IMR-90 (cell line): ENCODE measurements at regions not wholly inside any gene's neighbourhood (a gene's known extent, or its start where the extent isn't known, plus 50 kb on each side); places are given as distances from the start of the nearest gene placed in this dataset.

ENCODE experiments used
- ATAC-seq: fragments of 200-7000 bp; cut with Tn5 transposase; 2 replicates; pipeline ENCODE4 v1.9.1; 2020; ENCODE audit warnings: low read depth, mild to moderate bottlenecking, moderate library complexity
- BruUV-seq: library from RNA; stranded (reverse); fragments of 400-500 nt; replicated peaks from 2 replicates; lab custom pipeline; 2021; lab: Mats Ljungman, UMichigan
- CTCF ChIA-PET: fragments of 300-600 bp; formaldehyde crosslinking; extraction: SDS; loops from one replicate; lab custom pipeline; 2021; ENCODE audit warnings: antibody characterized with exemption; lab: Yijun Ruan, JAX
- POLR2A ChIA-PET: fragments of 300-600 bp; sonication (Branson Sonifier 250); formaldehyde crosslinking; loops from one replicate; lab custom pipeline; 2022; ENCODE audit warnings: antibody characterized with exemption; ENCODE audit not compliant: unreplicated experiment; lab: Charles Lee
- DNase-seq: peaks from one replicate; pipeline ENCODE4 v3.0.0; 2013
- H2AFZ ChIP-seq: replicated peaks from 2 replicates; pipeline ENCODE3; 2013; ENCODE audit warnings: low read length, mild to moderate bottlenecking; ENCODE audit not compliant: poor library complexity
- H2AK5ac ChIP-seq: 2 replicates; pipeline ENCODE4 v1.6.1; 2013; ENCODE audit warnings: low read depth, low read length, inconsistent platforms
- H2AK9ac ChIP-seq: replicated peaks from 2 replicates; pipeline ENCODE3; 2013; ENCODE audit warnings: mild to moderate bottlenecking, low read depth, low read length, moderate library complexity; ENCODE audit not compliant: poor library complexity
- H2BK120ac ChIP-seq: 2 replicates; pipeline ENCODE4 v1.6.1; 2013; ENCODE audit warnings: low read depth, low read length, inconsistent platforms
- H2BK15ac ChIP-seq: 3 replicates; pipeline ENCODE4 v1.6.1; 2013; ENCODE audit warnings: low read depth, low read length, inconsistent platforms
- H2BK20ac ChIP-seq: 2 replicates; pipeline ENCODE4 v1.6.1; 2013; ENCODE audit warnings: low read depth, mild to moderate bottlenecking, inconsistent platforms, low read length, moderate library complexity
- H2BK5ac ChIP-seq: 2 replicates; pipeline ENCODE4 v1.6.1; 2013; ENCODE audit warnings: mild to moderate bottlenecking, low read depth, low read length, inconsistent platforms; ENCODE audit not compliant: poor library complexity, severe bottlenecking
- H3K14ac ChIP-seq: replicated peaks from 2 replicates; pipeline ENCODE4 v1.6.1; 2013; ENCODE audit warnings: low read depth, low read length, inconsistent platforms
- H3K18ac ChIP-seq: 2 replicates; pipeline ENCODE4 v1.6.1; 2013; ENCODE audit warnings: low read depth, low read length, control low read depth
- H3K23ac ChIP-seq: 2 replicates; pipeline ENCODE4 v1.6.1; 2013; ENCODE audit warnings: low read depth, low read length, inconsistent platforms
- H3K27ac ChIP-seq: 2 replicates; pipeline ENCODE4 v1.5.1; 2013; ENCODE audit warnings: mild to moderate bottlenecking, control low read depth, low read length; ENCODE audit not compliant: insufficient read depth
- H3K27me3 ChIP-seq: 2 replicates; pipeline ENCODE4 v1.6.1; 2013; ENCODE audit warnings: low read length; ENCODE audit not compliant: control insufficient read depth, insufficient read depth
- H3K36me3 ChIP-seq: 2 replicates; pipeline ENCODE4 v1.6.1; 2013; ENCODE audit warnings: low read length, mixed read lengths; ENCODE audit not compliant: control insufficient read depth, insufficient read depth
- H3K4ac ChIP-seq: 2 replicates; pipeline ENCODE4 v1.6.1; 2013; ENCODE audit warnings: low read depth, low read length, inconsistent platforms
- H3K4me1 ChIP-seq: 2 replicates; pipeline ENCODE4 v1.6.1; 2013; ENCODE audit warnings: low read length, mixed read lengths; ENCODE audit not compliant: control insufficient read depth, insufficient read depth
- H3K4me2 ChIP-seq: 2 replicates; pipeline ENCODE4 v1.6.1; 2013; ENCODE audit warnings: low read depth, mild to moderate bottlenecking, control low read depth, low read length, moderate library complexity
- H3K4me3 ChIP-seq: 2 replicates; pipeline ENCODE4 v1.5.1; 2013; ENCODE audit warnings: low read depth, mild to moderate bottlenecking, control low read depth, low read length, moderate library complexity; ENCODE audit not compliant: insufficient read depth
- H3K56ac ChIP-seq: 2 replicates; pipeline ENCODE4 v1.6.1; 2013; ENCODE audit warnings: low read length, inconsistent platforms; ENCODE audit not compliant: insufficient read depth; ENCODE audit errors: extremely low read depth
- H3K79me1 ChIP-seq, 2 experiments: 2 replicates each; pipeline ENCODE4 v1.6.1; 2013; ENCODE audit warnings: low read length in 2 of 2, inconsistent platforms in 1 of 2, low read depth in 1 of 2
- H3K9ac ChIP-seq: 2 replicates; pipeline ENCODE4 v1.6.1; 2013; ENCODE audit warnings: low read depth, low read length, control low read depth
- H3K9me1 ChIP-seq: 2 replicates; pipeline ENCODE4 v1.6.1; 2013; ENCODE audit warnings: low read length, inconsistent platforms; ENCODE audit not compliant: insufficient read depth
- H3K9me3 ChIP-seq: 2 replicates; pipeline ENCODE4 v1.6.1; 2013; ENCODE audit warnings: low read length; ENCODE audit not compliant: control insufficient read depth, insufficient read depth
- H4K20me1 ChIP-seq: 2 replicates; pipeline ENCODE4 v1.6.1; 2013; ENCODE audit warnings: low read length, inconsistent platforms; ENCODE audit not compliant: insufficient read depth
- H4K5ac ChIP-seq: 2 replicates; pipeline ENCODE4 v1.6.1; 2013; ENCODE audit warnings: mild to moderate bottlenecking, low read depth, low read length, control low read depth
- H4K8ac ChIP-seq, 2 experiments: 2 replicates each; pipeline ENCODE4 v1.6.1; 2013; ENCODE audit warnings: low read depth in 2 of 2, low read length in 2 of 2, control low read depth in 1 of 2, inconsistent platforms in 1 of 2
- H4K91ac ChIP-seq: 2 replicates; pipeline ENCODE4 v1.6.1; 2013; ENCODE audit warnings: low read depth, low read length, inconsistent platforms; ENCODE audit not compliant: insufficient read depth
- BHLHE40 ChIP-seq: fragments of 150-350 bp; IDR thresholded peaks from 2 replicates; pipeline ENCODE4 v1.6.1; 2016; ENCODE audit warnings: mild to moderate bottlenecking, low read depth, low read length
- CEBPB ChIP-seq: IDR thresholded peaks from 2 replicates; pipeline ENCODE4 v1.6.1; 2012; ENCODE audit warnings: low read depth, low read length, improper control_type of control experiment
- CHD1 ChIP-seq: IDR thresholded peaks from 2 replicates; pipeline ENCODE4 v1.6.1; 2012; ENCODE audit warnings: low read depth, low read length, improper control_type of control experiment
- CTCF ChIP-seq: conservative IDR thresholded peaks from 2 replicates; pipeline ENCODE4 v1.5.1; 2012; ENCODE audit warnings: mild to moderate bottlenecking, low read depth, low read length, improper control_type of control experiment
- ELK1 ChIP-seq: fragments of 150-350 bp; IDR thresholded peaks from 2 replicates; pipeline ENCODE4 v1.6.1; 2016; ENCODE audit warnings: low read depth, mild to moderate bottlenecking, low read length, moderate library complexity, borderline replicate concordance
- FOS ChIP-seq: fragments of 150-350 bp; IDR thresholded peaks from 2 replicates; pipeline ENCODE4 v1.6.1; 2016; ENCODE audit warnings: low read depth, low read length
- MAFK ChIP-seq: IDR thresholded peaks from 2 replicates; pipeline ENCODE4 v1.6.1; 2012; ENCODE audit warnings: low read depth, low read length, improper control_type of control experiment
- MAZ ChIP-seq: IDR thresholded peaks from 2 replicates; pipeline ENCODE4 v1.6.1; 2012; ENCODE audit warnings: low read depth, mild to moderate bottlenecking, low read length, improper control_type of control experiment, moderate library complexity, borderline replicate concordance
- MXI1 ChIP-seq: IDR thresholded peaks from 2 replicates; pipeline ENCODE4 v1.6.1; 2012; ENCODE audit warnings: low read depth, mild to moderate bottlenecking, low read length, moderate library complexity, borderline replicate concordance
- NFE2L2 ChIP-seq: fragments of 150-350 bp; IDR thresholded peaks from 2 replicates; pipeline ENCODE4 v1.6.1; 2016; ENCODE audit warnings: low read depth, mild to moderate bottlenecking, low read length
- POLR2A ChIP-seq: IDR thresholded peaks from 2 replicates; pipeline ENCODE4 v1.6.1; 2012; ENCODE audit warnings: mild to moderate bottlenecking, low read depth, low read length
- RAD21 ChIP-seq: IDR thresholded peaks from 2 replicates; pipeline ENCODE4 v1.6.1; 2012; ENCODE audit warnings: low read length, improper control_type of control experiment
- RCOR1 ChIP-seq: IDR thresholded peaks from 2 replicates; pipeline ENCODE4 v1.6.1; 2012; ENCODE audit warnings: mild to moderate bottlenecking, low read length, improper control_type of control experiment; ENCODE audit not compliant: insufficient replicate concordance
- RFX5 ChIP-seq: IDR thresholded peaks from 2 replicates; pipeline ENCODE4 v1.8.0; 2012; ENCODE audit warnings: low read depth, mild to moderate bottlenecking, low read length, moderate library complexity
- SMC3 ChIP-seq: fragments of 150-350 bp; IDR thresholded peaks from 2 replicates; pipeline ENCODE4 v1.6.1; 2016; ENCODE audit warnings: low read depth, mild to moderate bottlenecking, antibody characterized with exemption, low read length, moderate library complexity
- USF2 ChIP-seq: fragments of 150-350 bp; IDR thresholded peaks from 2 replicates; pipeline ENCODE4 v1.6.1; 2017; ENCODE audit warnings: mild to moderate bottlenecking, antibody characterized with exemption, low read length, low read depth
- WGBS, 2 experiments: methylation state at CpG; one replicate each; pipeline versions ENCODE4 v1.1.5 to v1.1.7; 2013; ENCODE audit warnings: missing lambda C conversion rate in 2 of 2; ENCODE audit not compliant: insufficient read length in 1 of 2; ENCODE audit errors: extremely low coverage in 2 of 2; 5-methylcytosine and 5-hydroxymethylcytosine counted together
- dilution Hi-C: fragments of 300-500 bp; cut with HindIII; formaldehyde crosslinking; loops from one replicate; pipeline ENCODE4 v1.14.3; 2018; ENCODE audit warnings: low sequenced_read_pairs; ENCODE audit not compliant: unreplicated experiment
- in situ Hi-C: fragments of 300-500 bp; cut with MboI; formaldehyde crosslinking; loops from 3 replicates; pipeline ENCODE4 v1.14.3; 2019; ENCODE audit warnings: low sequenced_read_pairs, inconsistent platforms, mixed read lengths
- intact Hi-C: fragments of 100-400 bp; cut with micrococcal nuclease; formaldehyde crosslinking; loops from 2 replicates; pipeline ENCODE4 v1.10.0; 2022

- no peak overlapping the region for H2AFZ ChIP-seq
- no TSS peak for BruUV-seq
- no peak overlapping the region for H3K4me2 ChIP-seq
- H2BK5ac ChIP-seq: no peak overlapping the region
- in situ Hi-C loops (no loop called here), intact Hi-C loops (no loop called here), dilution Hi-C loops (no loop called here)
- ChIA-PET CTCF (no interaction called here), POLR2A (no interaction called here)
- H4K20me1 ChIP-seq: no peaks in the 10 kb centered on the region
- H3K36me3 ChIP-seq: no peaks in the 10 kb centered on the region
- H2BK15ac ChIP-seq: no peak overlapping the region
- H2BK120ac ChIP-seq: no peak overlapping the region
- no peak overlapping the region for H2AK5ac ChIP-seq
- H3K23ac ChIP-seq: no peak overlapping the region
- TF ChIP-seq CHD1 (no peak), FOS (no peak), RAD21 (no peak), RFX5 (no peak), MAFK (no peak), MXI1 (no peak), RCOR1 (no peak), CTCF (no peak), CEBPB (no peak), ELK1 (no peak), POLR2A (no peak), BHLHE40 (no peak), USF2 (no peak), MAZ (no peak), SMC3 (no peak), NFE2L2 (no peak)
- H2BK20ac ChIP-seq: no peak overlapping the region
- no peaks in the 10 kb centered on the region for H3K9me1 ChIP-seq
- H3K79me1 ChIP-seq: no peaks in the 10 kb centered on the region
- no peaks in the 10 kb centered on the region for H3K9me3 ChIP-seq
- no peak overlapping the region for H4K5ac ChIP-seq
- H3K4ac ChIP-seq: no peak overlapping the region
- no CpG with 5 or more reads among the region's 8 CpGs for WGBS, 2 experiments
- no peak overlapping the region for H2AK9ac ChIP-seq
- no peak for DNase-seq
- H3K4me3 ChIP-seq: no peak overlapping the region
- H3K27ac ChIP-seq: no peak overlapping the region
- no peak for ATAC-seq
- no peak overlapping the region for H3K18ac ChIP-seq
- no peak overlapping the region for H4K8ac ChIP-seq
- no peaks in the 10 kb centered on the region for H3K27me3 ChIP-seq
- H3K14ac ChIP-seq: no peak overlapping the region
- H3K4me1 ChIP-seq: no peaks in the 10 kb centered on the region
- H3K56ac ChIP-seq: no peak overlapping the region
- H3K9ac ChIP-seq: no peak overlapping the region
- no peak overlapping the region for H4K91ac ChIP-seq
These were observed 232.1 kb downstream of the LOXHD1 start for GRCh38 chr18:46424898-46425297.
